ENCODE measurements at regions not wholly inside any gene's neighbourhood (a gene's known extent, or its start where the extent isn't known, plus 50 kb on each side); places are given as distances from the start of the nearest gene placed in this dataset.

DNA sequence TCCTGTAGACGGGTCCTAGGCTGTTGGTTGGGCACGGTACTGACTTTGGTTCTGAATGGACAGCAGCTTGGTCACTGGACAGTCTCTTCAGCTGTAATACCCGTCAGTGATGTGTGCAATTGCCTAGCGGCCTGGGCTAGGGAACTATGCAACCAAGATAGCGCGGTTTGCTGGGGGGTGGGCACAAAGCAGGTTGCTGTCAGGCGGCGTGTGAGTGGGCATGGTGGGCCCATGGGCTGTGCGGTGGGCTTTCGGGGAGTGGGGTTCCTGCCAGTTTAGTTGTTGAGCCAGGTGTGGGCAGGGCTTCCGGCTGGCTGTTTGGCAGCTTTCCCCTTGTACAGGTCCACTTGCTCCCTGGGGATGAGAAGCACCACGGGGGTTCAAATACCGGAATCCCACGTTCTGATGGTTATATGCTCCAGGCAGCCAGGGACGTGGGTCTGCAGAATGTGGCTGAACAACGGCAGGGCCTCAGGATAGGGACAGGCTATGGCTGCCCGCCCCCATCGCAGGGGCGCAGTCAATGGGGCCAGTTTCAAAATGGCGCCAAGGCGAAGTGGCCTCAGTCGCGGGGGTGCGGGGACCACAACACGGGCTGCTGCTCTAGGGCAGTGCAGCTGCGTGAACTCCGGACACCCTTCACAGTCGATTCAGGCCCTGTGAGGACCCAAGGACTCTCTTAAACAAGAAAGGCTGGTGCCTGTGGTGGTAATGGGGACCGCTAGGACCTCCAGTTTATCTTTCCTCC lies 407.5 kb upstream of the FIGN start:
- Histone ChIP-seq H3K36me3 (ENCODE audit: low read depth) (no peaks in the 10 kb centered on the region), H3K27me3 (ENCODE audit: insufficient read depth, poor library complexity, severe bottlenecking) (no peaks in the 10 kb centered on the region), H3K27ac (ENCODE audit: poor library complexity, severe bottlenecking) (no peak overlapping the region), H3K9me3 (ENCODE audit: severe bottlenecking) (no peaks in the 10 kb centered on the region), H3K4me1 (ENCODE audit: insufficient read depth, poor library complexity, severe bottlenecking) (peaks cover 13% of the 10 kb centered on the region), H3K4me3 (ENCODE audit: severe bottlenecking) (no peak overlapping the region)
- TF ChIP-seq, protein P1, sequence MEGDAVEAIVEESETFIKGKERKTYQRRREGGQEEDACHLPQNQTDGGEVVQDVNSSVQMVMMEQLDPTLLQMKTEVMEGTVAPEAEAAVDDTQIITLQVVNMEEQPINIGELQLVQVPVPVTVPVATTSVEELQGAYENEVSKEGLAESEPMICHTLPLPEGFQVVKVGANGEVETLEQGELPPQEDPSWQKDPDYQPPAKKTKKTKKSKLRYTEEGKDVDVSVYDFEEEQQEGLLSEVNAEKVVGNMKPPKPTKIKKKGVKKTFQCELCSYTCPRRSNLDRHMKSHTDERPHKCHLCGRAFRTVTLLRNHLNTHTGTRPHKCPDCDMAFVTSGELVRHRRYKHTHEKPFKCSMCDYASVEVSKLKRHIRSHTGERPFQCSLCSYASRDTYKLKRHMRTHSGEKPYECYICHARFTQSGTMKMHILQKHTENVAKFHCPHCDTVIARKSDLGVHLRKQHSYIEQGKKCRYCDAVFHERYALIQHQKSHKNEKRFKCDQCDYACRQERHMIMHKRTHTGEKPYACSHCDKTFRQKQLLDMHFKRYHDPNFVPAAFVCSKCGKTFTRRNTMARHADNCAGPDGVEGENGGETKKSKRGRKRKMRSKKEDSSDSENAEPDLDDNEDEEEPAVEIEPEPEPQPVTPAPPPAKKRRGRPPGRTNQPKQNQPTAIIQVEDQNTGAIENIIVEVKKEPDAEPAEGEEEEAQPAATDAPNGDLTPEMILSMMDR (IDR thresholded peaks at IDR 0.05; ENCODE audit: poor library complexity, severe bottlenecking): no peak
- ATAC-seq (ENCODE audit: low read depth): no peak
- no peak for DNase-seq (ENCODE audit: low spot score)

DNA sequence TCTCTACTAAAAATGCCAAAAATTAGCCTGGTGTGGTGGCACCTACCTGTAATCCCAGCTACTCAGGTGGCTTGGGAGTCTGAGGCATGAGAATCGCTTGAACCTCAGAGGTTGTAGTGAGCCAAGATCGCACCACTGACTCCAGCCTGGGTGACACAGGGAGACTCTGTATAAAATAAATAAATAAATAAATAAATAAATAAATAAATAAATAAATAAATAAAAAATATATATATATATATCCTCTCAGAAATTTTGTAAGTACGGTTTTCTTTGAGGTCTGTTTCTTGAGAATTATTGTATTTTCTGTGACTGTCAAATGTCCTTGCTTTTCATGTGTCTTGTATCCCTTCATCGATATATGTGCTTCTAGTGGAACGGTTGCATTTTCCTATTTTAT lies 406.9 kb upstream of the FIGN start:
- H3K27ac ChIP-seq (ENCODE audit: poor library complexity, severe bottlenecking): no peak overlapping the region
- H3K4me3 ChIP-seq (ENCODE audit: severe bottlenecking): no peak overlapping the region
- TF ChIP-seq, protein P1 (IDR thresholded peaks at IDR 0.05; ENCODE audit: poor library complexity, severe bottlenecking): no peak
- ATAC-seq (ENCODE audit: low read depth) (no peak), DNase-seq (ENCODE audit: low spot score) (no peak)
- H3K27me3 ChIP-seq (ENCODE audit: insufficient read depth, poor library complexity, severe bottlenecking): no peaks in the 10 kb centered on the region
- H3K4me1 ChIP-seq (ENCODE audit: insufficient read depth, poor library complexity, severe bottlenecking): peaks cover 13% of the 10 kb centered on the region
- H3K36me3 ChIP-seq (ENCODE audit: low read depth): no peaks in the 10 kb centered on the region
- no peaks in the 10 kb centered on the region for H3K9me3 ChIP-seq (ENCODE audit: severe bottlenecking)

DNA sequence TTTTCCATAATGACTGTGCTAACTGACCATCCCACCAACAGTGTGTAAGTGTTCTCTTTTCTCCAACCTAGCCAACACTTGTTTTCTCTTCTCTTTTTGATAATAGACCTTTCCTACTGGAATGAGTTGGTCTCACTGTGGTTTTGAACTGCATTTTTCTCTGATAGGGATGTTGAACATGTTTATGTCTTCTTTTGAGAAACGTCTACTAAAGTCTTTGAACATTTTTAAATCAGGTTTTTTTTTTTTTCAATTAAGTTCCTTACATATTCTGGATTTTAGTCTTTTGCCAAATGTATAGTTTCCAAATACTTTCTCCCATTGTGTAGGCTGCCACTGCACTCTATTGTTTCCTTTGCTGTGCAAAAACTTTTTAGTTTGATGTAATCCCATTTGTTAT lies 405.5 kb upstream of the FIGN start:
- H3K9me3 ChIP-seq (ENCODE audit: severe bottlenecking): no peaks in the 10 kb centered on the region
- H3K36me3 ChIP-seq (ENCODE audit: low read depth): no peaks in the 10 kb centered on the region
- no peak for ATAC-seq (ENCODE audit: low read depth)
- TF ChIP-seq, protein P1 (IDR thresholded peaks at IDR 0.05; ENCODE audit: poor library complexity, severe bottlenecking): no peak
- peaks cover 12% of the 10 kb centered on the region for H3K4me1 ChIP-seq (ENCODE audit: insufficient read depth, poor library complexity, severe bottlenecking)
- H3K27me3 ChIP-seq (ENCODE audit: insufficient read depth, poor library complexity, severe bottlenecking): no peaks in the 10 kb centered on the region
- H3K27ac ChIP-seq (ENCODE audit: poor library complexity, severe bottlenecking): no peak overlapping the region
- no peak overlapping the region for H3K4me3 ChIP-seq (ENCODE audit: severe bottlenecking)
- no peak for DNase-seq (ENCODE audit: low spot score)

DNA sequence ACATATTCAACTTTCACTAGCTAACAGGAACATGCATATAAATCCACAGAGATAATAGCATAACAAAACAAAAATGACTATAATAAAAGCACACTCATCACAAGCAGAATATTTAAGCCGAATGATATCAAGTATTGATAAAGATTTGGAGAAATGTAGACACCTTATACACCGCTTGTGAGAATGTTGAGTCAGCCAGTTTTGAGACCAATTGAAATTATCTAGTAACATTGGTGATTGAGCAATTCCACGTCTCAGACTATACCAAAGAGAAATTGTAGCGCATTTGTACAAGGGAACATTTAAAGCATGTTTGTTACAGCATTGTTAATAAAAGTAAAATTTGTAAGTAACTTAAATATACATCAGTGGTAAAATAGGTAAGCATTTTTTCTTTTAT lies 402.9 kb upstream of the FIGN start:
- TF ChIP-seq, protein P1 (IDR thresholded peaks at IDR 0.05; ENCODE audit: poor library complexity, severe bottlenecking): no peak
- Histone ChIP-seq H3K4me1 (ENCODE audit: insufficient read depth, poor library complexity, severe bottlenecking) (no peaks in the 10 kb centered on the region), H3K36me3 (ENCODE audit: low read depth) (no peaks in the 10 kb centered on the region), H3K27me3 (ENCODE audit: insufficient read depth, poor library complexity, severe bottlenecking) (no peaks in the 10 kb centered on the region), H3K4me3 (ENCODE audit: severe bottlenecking) (no peak overlapping the region), H3K27ac (ENCODE audit: poor library complexity, severe bottlenecking) (no peak overlapping the region), H3K9me3 (ENCODE audit: severe bottlenecking) (no peaks in the 10 kb centered on the region)
- ATAC-seq (ENCODE audit: low read depth) (no peak), DNase-seq (ENCODE audit: low spot score) (no peak)

DNA sequence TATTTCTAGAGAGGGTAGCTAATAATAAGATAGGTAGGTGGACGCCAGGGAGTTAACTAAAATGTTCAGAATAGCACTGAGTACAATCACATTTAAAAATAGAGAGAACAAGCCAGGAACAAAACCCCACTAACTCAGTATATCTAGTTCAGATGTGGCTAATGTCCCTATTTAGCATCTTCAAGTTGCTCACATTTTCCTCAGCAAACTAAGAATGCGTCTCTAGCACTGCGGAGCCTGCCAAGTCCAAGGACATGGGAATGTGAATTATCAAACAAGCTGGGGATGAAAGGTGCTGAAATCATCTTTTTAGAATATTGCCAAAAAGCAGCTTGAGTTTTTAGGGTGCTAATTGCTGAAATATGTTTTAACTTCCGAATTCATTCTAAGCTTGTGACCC lies 398.5 kb upstream of the FIGN start:
- TF ChIP-seq, protein P1 (IDR thresholded peaks at IDR 0.05; ENCODE audit: poor library complexity, severe bottlenecking): no peak
- no peak for ATAC-seq (ENCODE audit: low read depth)

More for the DNA sequence above, 398.5 kb upstream of the FIGN start:
- no peak for DNase-seq (ENCODE audit: low spot score)
- H3K36me3 ChIP-seq (ENCODE audit: low read depth): no peaks in the 10 kb centered on the region
- no peaks in the 10 kb centered on the region for H3K4me1 ChIP-seq (ENCODE audit: insufficient read depth, poor library complexity, severe bottlenecking)
- H3K4me3 ChIP-seq (ENCODE audit: severe bottlenecking): no peak overlapping the region
- no peak overlapping the region for H3K27ac ChIP-seq (ENCODE audit: poor library complexity, severe bottlenecking)
- H3K9me3 ChIP-seq (ENCODE audit: severe bottlenecking): no peaks in the 10 kb centered on the region
- H3K27me3 ChIP-seq (ENCODE audit: insufficient read depth, poor library complexity, severe bottlenecking): no peaks in the 10 kb centered on the region
